Karpas-422 (cell line): ENCODE measurements at regions not wholly inside any gene's neighbourhood (a gene's known extent, or its start where the extent isn't known, plus 50 kb on each side); places are given as distances from the start of the nearest gene placed in this dataset.
"Not testable (repeated sequence)": the region's sequence is repeated elsewhere in the genome, so short reads cannot be mapped to it uniquely, and the experiment has no call there.

ENCODE experiments used
- DNase-seq: peaks from one replicate; pipeline ENCODE4 v3.0.0-alpha.2; 2015
- H2AFZ ChIP-seq: fragments of 200-600 bp; sonication (generic); 2 replicates; pipeline ENCODE4 v1.6.1; 2014; ENCODE audit warnings: antibody characterized with exemption, low read length, mixed read lengths
- H3K27ac ChIP-seq: fragments of 200-600 bp; sonication (generic); 2 replicates; pipeline ENCODE4 v1.5.1; 2014; ENCODE audit warnings: mild to moderate bottlenecking, low read length, moderate library complexity
- H3K27me3 ChIP-seq: fragments of 200-600 bp; sonication (generic); 2 replicates; pipeline ENCODE4 v1.6.1; 2014; ENCODE audit warnings: low read length, mixed read lengths
- H3K36me3 ChIP-seq: fragments of 200-600 bp; sonication (generic); 2 replicates; pipeline ENCODE4 v1.6.1; 2014; ENCODE audit warnings: low read length, mixed read lengths; ENCODE audit not compliant: insufficient read depth
- H3K4me1 ChIP-seq: fragments of 200-600 bp; sonication (generic); 2 replicates; pipeline ENCODE4 v1.6.1; 2014; ENCODE audit warnings: mild to moderate bottlenecking, low read length, mixed read lengths
- H3K4me2 ChIP-seq: fragments of 200-600 bp; sonication (generic); 2 replicates; pipeline ENCODE4 v1.6.1; 2014; ENCODE audit warnings: low read length, low read depth, mild to moderate bottlenecking; ENCODE audit not compliant: poor library complexity, severe bottlenecking
- H3K4me3 ChIP-seq: fragments of 200-600 bp; sonication (generic); 2 replicates; pipeline ENCODE4 v1.5.1; 2014; ENCODE audit warnings: mild to moderate bottlenecking, antibody characterized with exemption, low read length, mixed read lengths
- H3K79me2 ChIP-seq: fragments of 200-600 bp; sonication (generic); 2 replicates; pipeline ENCODE4 v1.6.1; 2014; ENCODE audit warnings: mild to moderate bottlenecking, low read length, mixed read lengths
- H3K9ac ChIP-seq: fragments of 200-600 bp; sonication (generic); 2 replicates; pipeline ENCODE4 v1.6.0; 2014; ENCODE audit warnings: low read length
- H3K9me2 ChIP-seq: fragments of 200-600 bp; sonication (generic), shearing (Covaris generic); replicated peaks from 2 replicates; pipeline ENCODE4 v1.6.0; 2014; ENCODE audit warnings: mild to moderate bottlenecking, low read length, moderate library complexity; ENCODE audit not compliant: insufficient read depth
- H3K9me3 ChIP-seq: fragments of 300-700, 200-600 bp; sonication (generic); 2 replicates; pipeline ENCODE4 v1.6.1; 2014; ENCODE audit warnings: low read length, mixed read lengths
- H4K20me1 ChIP-seq: fragments of 200-600 bp; sonication (generic); 2 replicates; pipeline ENCODE4 v1.6.1; 2014; ENCODE audit warnings: mild to moderate bottlenecking, antibody characterized with exemption, low read length, low read depth; ENCODE audit not compliant: insufficient read depth

GRCh38 chr5:39616131-39616530, 191.4 kb upstream of the DAB2 start:
- no peaks in the 10 kb centered on the region for H4K20me1 ChIP-seq
- no peaks in the 10 kb centered on the region for H3K9me3 ChIP-seq
- H2AFZ ChIP-seq: no peak overlapping the region
- no peaks in the 10 kb centered on the region for H3K27me3 ChIP-seq
- H3K4me3 ChIP-seq: no peak overlapping the region
- H3K27ac ChIP-seq: no peak overlapping the region
- no peak for DNase-seq
- no peaks in the 10 kb centered on the region for H3K79me2 ChIP-seq
- no peak overlapping the region for H3K9ac ChIP-seq
- no peaks in the 10 kb centered on the region for H3K4me1 ChIP-seq
- no peaks in the 10 kb centered on the region for H3K36me3 ChIP-seq
- H3K9me2 ChIP-seq: no peaks in the 10 kb centered on the region
- H3K4me2 ChIP-seq: no peak overlapping the region

DNA sequence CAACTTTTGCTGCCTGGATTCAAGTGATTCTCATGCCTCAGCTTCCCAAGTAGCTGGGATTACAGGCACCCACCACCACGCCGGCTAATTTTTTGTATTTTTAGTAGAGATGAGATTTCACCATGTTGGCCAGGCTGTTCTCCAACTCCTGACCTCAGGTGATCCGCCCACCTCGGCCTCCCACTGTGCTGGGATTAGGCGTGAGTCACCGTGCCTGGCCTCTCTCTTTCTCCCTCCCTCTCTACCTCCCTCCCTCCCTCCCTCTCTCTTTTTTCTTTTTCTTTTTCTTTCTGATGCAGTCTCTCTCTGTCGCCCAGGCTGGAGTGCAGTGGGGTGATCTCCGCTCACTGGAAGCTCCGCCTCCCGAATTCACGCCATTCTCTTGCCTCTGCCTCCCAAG, 186.3 kb upstream of the DAB2 start:
- not testable (repeated sequence) for H4K20me1 ChIP-seq, H3K9me3 ChIP-seq, H3K27me3 ChIP-seq, H3K4me3 ChIP-seq, H2AFZ ChIP-seq, H3K4me1 ChIP-seq, H3K79me2 ChIP-seq, H3K9ac ChIP-seq, DNase-seq, H3K9me2 ChIP-seq, H3K4me2 ChIP-seq, H3K36me3 ChIP-seq, H3K27ac ChIP-seq

GRCh38 chr5:39608024-39608423, 183.2 kb upstream of the DAB2 start:
- Histone ChIP-seq H3K9me3 (no peaks in the 10 kb centered on the region), H3K9ac (no peak overlapping the region), H4K20me1 (no peaks in the 10 kb centered on the region), H3K27ac (no peak overlapping the region), H3K27me3 (no peaks in the 10 kb centered on the region), H3K4me3 (no peak overlapping the region), H3K4me1 (no peaks in the 10 kb centered on the region), H2AFZ (no peak overlapping the region), H3K36me3 (no peaks in the 10 kb centered on the region), H3K79me2 (no peaks in the 10 kb centered on the region), H3K4me2 (no peak overlapping the region), H3K9me2 (no peaks in the 10 kb centered on the region)
- no peak for DNase-seq

GRCh38 chr5:39606591-39606990, 181.8 kb upstream of the DAB2 start:
- no peak overlapping the region for H3K9ac ChIP-seq
- H2AFZ ChIP-seq: no peak overlapping the region
- no peaks in the 10 kb centered on the region for H4K20me1 ChIP-seq
- no peaks in the 10 kb centered on the region for H3K4me1 ChIP-seq
- H3K27ac ChIP-seq: no peak overlapping the region
- no peak for DNase-seq
- H3K9me2 ChIP-seq: no peaks in the 10 kb centered on the region
- no peaks in the 10 kb centered on the region for H3K27me3 ChIP-seq
- no peaks in the 10 kb centered on the region for H3K9me3 ChIP-seq
- no peaks in the 10 kb centered on the region for H3K79me2 ChIP-seq
- no peak overlapping the region for H3K4me3 ChIP-seq
- H3K36me3 ChIP-seq: no peaks in the 10 kb centered on the region
- H3K4me2 ChIP-seq: no peak overlapping the region

DNA sequence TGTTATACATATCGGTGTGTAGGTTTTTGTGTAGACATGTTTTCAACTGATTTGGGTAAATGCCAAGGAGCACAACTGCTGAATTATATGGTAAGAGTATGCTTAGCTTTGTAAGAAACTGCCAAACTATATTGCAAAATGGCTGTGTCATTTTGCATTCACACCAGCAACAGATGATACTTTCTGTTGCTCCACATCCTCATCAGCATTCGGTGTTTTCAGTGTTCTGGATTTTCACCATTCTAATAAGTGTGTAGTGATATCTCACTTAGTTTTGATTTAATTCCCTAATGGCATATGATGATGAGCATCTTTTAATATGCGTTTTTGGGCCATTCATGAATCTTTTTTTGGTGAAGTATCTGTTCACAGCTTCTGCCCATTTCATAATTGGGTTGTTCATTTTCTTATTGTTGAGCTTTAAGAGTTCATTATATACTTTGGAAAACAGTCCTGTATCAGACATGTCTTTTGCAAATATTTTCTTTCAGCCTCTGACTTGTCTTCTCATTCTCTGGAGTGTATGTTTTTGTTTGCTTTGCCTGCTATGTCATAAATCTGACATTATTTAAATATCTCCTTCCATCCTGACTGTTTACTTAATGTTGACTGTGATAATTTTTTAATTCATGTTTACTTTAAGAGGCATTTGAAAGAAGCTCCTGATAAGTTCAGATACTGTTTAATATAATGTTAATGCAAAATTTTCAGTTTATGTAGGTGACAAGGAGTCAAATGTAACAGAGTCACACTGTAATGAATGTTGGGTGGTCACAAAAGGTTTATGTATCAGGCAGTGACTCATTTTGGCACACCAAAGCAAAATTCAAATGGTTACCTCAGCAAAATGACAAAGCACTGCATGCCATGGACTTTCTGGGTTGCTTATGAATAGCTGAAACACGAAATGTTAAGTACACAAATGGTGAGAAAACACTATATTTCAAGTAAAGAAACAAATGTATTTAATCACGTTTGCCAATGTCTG, 181.1 kb upstream of the DAB2 start:
- Histone ChIP-seq H3K9ac (no peak overlapping the region), H3K9me3 (no peaks in the 10 kb centered on the region), H3K79me2 (no peaks in the 10 kb centered on the region), H3K27ac (no peak overlapping the region), H3K9me2 (no peaks in the 10 kb centered on the region), H3K4me1 (no peaks in the 10 kb centered on the region), H3K27me3 (no peaks in the 10 kb centered on the region), H3K36me3 (no peaks in the 10 kb centered on the region), H4K20me1 (no peaks in the 10 kb centered on the region), H2AFZ (no peak overlapping the region; the same call in 1 of the 2 replicates), H3K4me2 (no peak overlapping the region), H3K4me3 (no peak overlapping the region)
- DNase-seq: no peak

- Histone ChIP-seq H3K36me3 (no peaks in the 10 kb centered on the region), H3K9me3 (no peaks in the 10 kb centered on the region), H3K4me3 (no peak overlapping the region), H3K79me2 (no peaks in the 10 kb centered on the region), H3K9me2 (no peaks in the 10 kb centered on the region), H3K27me3 (no peaks in the 10 kb centered on the region), H3K4me2 (no peak overlapping the region), H3K27ac (no peak overlapping the region), H3K9ac (no peak overlapping the region), H2AFZ (no peak overlapping the region; the same call in 1 of the 2 replicates), H3K4me1 (no peaks in the 10 kb centered on the region), H4K20me1 (no peaks in the 10 kb centered on the region)
- DNase-seq: no peak
These were observed 180.4 kb upstream of the DAB2 start for GRCh38 chr5:39605145-39605544.

- H3K4me1 ChIP-seq: no peaks in the 10 kb centered on the region
- no peak overlapping the region for H3K9ac ChIP-seq
- H3K4me3 ChIP-seq: no peak overlapping the region
- DNase-seq: no peak
- H3K27ac ChIP-seq: no peak overlapping the region
- H4K20me1 ChIP-seq: no peaks in the 10 kb centered on the region
- H3K36me3 ChIP-seq: no peaks in the 10 kb centered on the region
- no peak overlapping the region for H2AFZ ChIP-seq
- H3K9me2 ChIP-seq: no peaks in the 10 kb centered on the region
- no peaks in the 10 kb centered on the region for H3K9me3 ChIP-seq
- H3K79me2 ChIP-seq: no peaks in the 10 kb centered on the region
- no peak overlapping the region for H3K4me2 ChIP-seq
- no peaks in the 10 kb centered on the region for H3K27me3 ChIP-seq
These were observed 179.7 kb upstream of the DAB2 start for GRCh38 chr5:39604491-39604890.

DNA sequence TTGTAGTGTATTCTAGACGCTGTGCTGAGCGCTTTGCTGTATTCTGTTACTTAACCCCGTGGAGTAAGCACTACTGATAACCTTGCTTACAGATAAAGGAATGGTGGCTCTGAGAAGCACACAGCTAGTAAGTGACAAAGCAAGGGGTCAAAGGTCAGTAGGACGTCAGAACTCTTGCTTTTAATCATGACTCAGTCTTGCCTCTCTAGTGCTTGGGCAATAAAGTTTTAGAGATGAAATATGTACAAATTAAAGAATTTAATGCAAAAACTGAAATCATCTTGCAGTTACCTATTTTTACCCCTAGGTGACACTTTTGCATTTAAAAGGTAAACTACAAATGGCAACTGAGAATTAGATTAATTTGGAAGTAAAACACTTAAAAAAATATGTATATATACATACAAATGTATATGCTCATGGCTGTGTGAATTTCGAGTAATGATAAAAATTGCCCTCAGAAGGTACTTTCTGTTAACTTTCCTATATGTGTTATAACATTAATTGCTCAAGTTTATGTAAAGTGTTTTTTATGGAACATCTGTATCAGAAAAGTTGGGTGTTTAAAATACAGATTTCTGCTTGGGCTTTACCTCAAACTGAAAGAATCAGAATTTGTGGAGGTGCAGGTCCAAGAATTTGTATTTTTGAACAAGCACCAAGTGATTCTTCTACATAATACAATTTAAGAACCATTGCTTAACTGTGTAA, 175.1 kb upstream of the DAB2 start:
- no peaks in the 10 kb centered on the region for H3K9me3 ChIP-seq
- no peak overlapping the region for H3K27ac ChIP-seq
- H2AFZ ChIP-seq: no peak overlapping the region
- H4K20me1 ChIP-seq: no peaks in the 10 kb centered on the region
- no peak overlapping the region for H3K9ac ChIP-seq
- no peaks in the 10 kb centered on the region for H3K4me1 ChIP-seq
- peak; percentile 51 for DNase-seq
- H3K4me2 ChIP-seq: no peak overlapping the region
- no peak overlapping the region for H3K4me3 ChIP-seq
- no peaks in the 10 kb centered on the region for H3K27me3 ChIP-seq
- H3K9me2 ChIP-seq: no peaks in the 10 kb centered on the region
- no peaks in the 10 kb centered on the region for H3K36me3 ChIP-seq
- H3K79me2 ChIP-seq: no peaks in the 10 kb centered on the region
